UCSD-AML1 (cell line): ENCODE measurements at regions not wholly inside any gene's neighbourhood (a gene's known extent, or its start where the extent isn't known, plus 50 kb on each side); places are given as distances from the start of the nearest gene placed in this dataset.

Experiments
- DNase-seq: peaks from one replicate; lab custom pipeline; 2025; ENCODE audit not compliant: unreplicated experiment; lab: John Stamatoyannopoulos, UW

- DNase-seq: no peak
These were observed 335.1 kb upstream of the OR4E1 start for GRCh38 chr14:22008766-22009165.

- no peak for DNase-seq
These were observed 334.3 kb upstream of the OR4E1 start for GRCh38 chr14:22007784-22008412.

GRCh38 chr14:22007363-22007762, 333.7 kb upstream of the OR4E1 start:
- DNase-seq: no peak

GRCh38 chr14:22003461-22003860, 329.8 kb upstream of the OR4E1 start:
- DNase-seq: no peak

GRCh38 chr14:22002860-22003284, 329.3 kb upstream of the OR4E1 start:
- peak; percentile 13 for DNase-seq

- DNase-seq: no peak
These were observed 325.8 kb upstream of the OR4E1 start for GRCh38 chr14:21999402-21999801.

GRCh38 chr14:21997300-21997699, 323.7 kb upstream of the OR4E1 start:
- DNase-seq: no peak

GRCh38 chr14:21995332-21995731, 321.7 kb upstream of the OR4E1 start:
- no peak for DNase-seq

- DNase-seq: no peak
These were observed 320.2 kb upstream of the OR4E1 start for GRCh38 chr14:21993837-21994236.

- no peak for DNase-seq
These were observed 319.5 kb upstream of the OR4E1 start for GRCh38 chr14:21993070-21993469.

GRCh38 chr14:21991130-21991529, 317.5 kb upstream of the OR4E1 start:
- DNase-seq: no peak

- DNase-seq: no peak
These were observed 316.5 kb upstream of the OR4E1 start for GRCh38 chr14:21990116-21990515.

- DNase-seq: no peak
These were observed 315.5 kb upstream of the OR4E1 start for GRCh38 chr14:21989090-21989489.

GRCh38 chr14:21988413-21988812, 314.8 kb upstream of the OR4E1 start:
- no peak for DNase-seq

- no peak for DNase-seq
These were observed 314.3 kb upstream of the OR4E1 start for GRCh38 chr14:21987937-21988336.

GRCh38 chr14:21985081-21985480, 311.5 kb upstream of the OR4E1 start:
- no peak for DNase-seq

GRCh38 chr14:21978999-21979314, 305.3 kb upstream of the OR4E1 start:
- no peak for DNase-seq

- peak; percentile 34 for DNase-seq
These were observed 304.8 kb upstream of the OR4E1 start for GRCh38 chr14:21978184-21978998.

GRCh38 chr14:21974741-21975140, 301.1 kb upstream of the OR4E1 start:
- no peak for DNase-seq

GRCh38 chr14:21965042-21965441, 291.4 kb upstream of the OR4E1 start:
- DNase-seq: no peak

- no peak for DNase-seq
These were observed 290.6 kb upstream of the OR4E1 start for GRCh38 chr14:21964180-21964579.

GRCh38 chr14:21960636-21961035, 287.0 kb upstream of the OR4E1 start:
- DNase-seq: no peak

- no peak for DNase-seq
These were observed 268.3 kb upstream of the OR4E1 start for GRCh38 chr14:21941885-21942284.
